ENCODE measurements at regions not wholly inside any gene's neighbourhood (a gene's known extent, or its start where the extent isn't known, plus 50 kb on each side); places are given as distances from the start of the nearest gene placed in this dataset.

- TF ChIP-seq KLF16 (CRISPR knock-in tag; IDR thresholded peaks at IDR 0.05) (no peak), POLR2A (IDR thresholded peaks at IDR 0.05; ENCODE audit: insufficient read depth in 1 of 2, low read depth in 2 of 2, low read length in 2 of 2) (no peak), ZNF225 (CRISPR knock-in tag; IDR thresholded peaks at IDR 0.05) (no peak), PHF20 (CRISPR knock-in tag; IDR thresholded peaks at IDR 0.05) (no peak), ZFYVE20 (CRISPR knock-in tag; IDR thresholded peaks at IDR 0.05; ENCODE audit: borderline replicate concordance, low read depth) (no peak), NCOA1 (CRISPR knock-in tag; IDR thresholded peaks at IDR 0.05) (no peak), TAF1 (CRISPR knock-in tag; IDR thresholded peaks at IDR 0.05) (no peak), CTCF (CRISPR knock-in tag; IDR thresholded peaks at IDR 0.05) (no peak), ZNF768 (CRISPR knock-in tag; IDR thresholded peaks at IDR 0.05) (no peak), HOXD1 (CRISPR knock-in tag; IDR thresholded peaks at IDR 0.05) (no peak), XBP1 (CRISPR knock-in tag; IDR thresholded peaks at IDR 0.05) (no peak), EP300 (IDR thresholded peaks at IDR 0.05; ENCODE audit: low read depth in 2 of 2, low read length in 2 of 2) (no peak), EP300 (CRISPR knock-in tag; IDR thresholded peaks at IDR 0.05; ENCODE audit: borderline replicate concordance) (no peak), ZBTB49 (CRISPR knock-in tag; IDR thresholded peaks at IDR 0.05; ENCODE audit: borderline replicate concordance) (no peak)
Observed at GRCh38 chr6:121925534-121926255, 473.8 kb upstream of the HSF2 start.
